ENCODE measurements at regions not wholly inside any gene's neighbourhood (a gene's known extent, or its start where the extent isn't known, plus 50 kb on each side); places are given as distances from the start of the nearest gene placed in this dataset.
"Not testable (repeated sequence)": the region's sequence is repeated elsewhere in the genome, so short reads cannot be mapped to it uniquely, and the experiment has no call there.

GRCh38 chr12:73589220-73589619 is 948.4 kb upstream of the ATXN7L3B start:
- no peak for FAIRE-seq

- FAIRE-seq = no peak
Measured at GRCh38 chr12:73598626-73599025, 939.0 kb upstream of the ATXN7L3B start.

- no peak for FAIRE-seq
Measured at GRCh38 chr12:73599268-73599667, 938.4 kb upstream of the ATXN7L3B start.

GRCh38 chr12:73605925-73606324 is 931.7 kb upstream of the ATXN7L3B start:
- not testable (repeated sequence) for FAIRE-seq

GRCh38 chr12:73612551-73612950 is 925.1 kb upstream of the ATXN7L3B start:
- FAIRE-seq = no peak

- FAIRE-seq = no peak
Measured at GRCh38 chr12:73623421-73623820, 914.2 kb upstream of the ATXN7L3B start.

GRCh38 chr12:73625226-73625625 is 912.4 kb upstream of the ATXN7L3B start:
- FAIRE-seq = no peak

- no peak for FAIRE-seq
Measured at GRCh38 chr12:73629171-73629570, 908.5 kb upstream of the ATXN7L3B start.

GRCh38 chr12:73629893-73630831 is 907.5 kb upstream of the ATXN7L3B start:
- FAIRE-seq = no peak

- no peak for FAIRE-seq
Measured at GRCh38 chr12:73632191-73632590, 905.4 kb upstream of the ATXN7L3B start.

GRCh38 chr12:73632661-73633060 is 905.0 kb upstream of the ATXN7L3B start:
- FAIRE-seq = no peak

- not testable (repeated sequence) for FAIRE-seq
Measured at GRCh38 chr12:73639397-73639796, 898.2 kb upstream of the ATXN7L3B start.

- FAIRE-seq = no peak
Measured at GRCh38 chr12:73656375-73656774, 881.3 kb upstream of the ATXN7L3B start.

- no peak for FAIRE-seq
Measured at GRCh38 chr12:73659802-73660201, 877.8 kb upstream of the ATXN7L3B start.

- no peak for FAIRE-seq
Measured at GRCh38 chr12:73665193-73665592, 872.4 kb upstream of the ATXN7L3B start.

- not testable (repeated sequence) for FAIRE-seq
Measured at GRCh38 chr12:73671550-73671949, 866.1 kb upstream of the ATXN7L3B start.

- FAIRE-seq = no peak
Measured at GRCh38 chr12:73677520-73678291, 859.9 kb upstream of the ATXN7L3B start.

- FAIRE-seq = no peak
Measured at GRCh38 chr12:73678335-73678734, 859.3 kb upstream of the ATXN7L3B start.

GRCh38 chr12:73699318-73699717 is 838.3 kb upstream of the ATXN7L3B start:
- FAIRE-seq = no peak

- no peak for FAIRE-seq
Measured at GRCh38 chr12:73714655-73715054, 823.0 kb upstream of the ATXN7L3B start.

GRCh38 chr12:73716143-73716542 is 821.5 kb upstream of the ATXN7L3B start:
- FAIRE-seq = not testable (repeated sequence)

- FAIRE-seq = no peak
Measured at GRCh38 chr12:73719223-73719622, 818.4 kb upstream of the ATXN7L3B start.

- no peak for FAIRE-seq
Measured at GRCh38 chr12:73726881-73727280, 810.8 kb upstream of the ATXN7L3B start.

- no peak for FAIRE-seq
Measured at GRCh38 chr12:73731658-73732057, 806.0 kb upstream of the ATXN7L3B start.

All from islet of Langerhans (tissue), 1 donor.